IMR-90 (cell line): ENCODE measurements at regions not wholly inside any gene's neighbourhood (a gene's known extent, or its start where the extent isn't known, plus 50 kb on each side); places are given as distances from the start of the nearest gene placed in this dataset.

Source experiments
- ATAC-seq: fragments of 200-7000 bp; cut with Tn5 transposase; 2 replicates; pipeline ENCODE4 v1.9.1; 2020; ENCODE audit warnings: low read depth, mild to moderate bottlenecking, moderate library complexity
- BruUV-seq: library from RNA; stranded (reverse); fragments of 400-500 nt; replicated peaks from 2 replicates; lab custom pipeline; 2021; lab: Mats Ljungman, UMichigan
- CTCF ChIA-PET: fragments of 300-600 bp; formaldehyde crosslinking; extraction: SDS; loops from one replicate; lab custom pipeline; 2021; ENCODE audit warnings: antibody characterized with exemption; lab: Yijun Ruan, JAX
- POLR2A ChIA-PET: fragments of 300-600 bp; sonication (Branson Sonifier 250); formaldehyde crosslinking; loops from one replicate; lab custom pipeline; 2022; ENCODE audit warnings: antibody characterized with exemption; ENCODE audit not compliant: unreplicated experiment; lab: Charles Lee
- DNase-seq: peaks from one replicate; pipeline ENCODE4 v3.0.0; 2013
- H2AFZ ChIP-seq: replicated peaks from 2 replicates; pipeline ENCODE3; 2013; ENCODE audit warnings: low read length, mild to moderate bottlenecking; ENCODE audit not compliant: poor library complexity
- H2AK5ac ChIP-seq: 2 replicates; pipeline ENCODE4 v1.6.1; 2013; ENCODE audit warnings: low read depth, low read length, inconsistent platforms
- H2AK9ac ChIP-seq: replicated peaks from 2 replicates; pipeline ENCODE3; 2013; ENCODE audit warnings: mild to moderate bottlenecking, low read depth, low read length, moderate library complexity; ENCODE audit not compliant: poor library complexity
- H2BK120ac ChIP-seq: 2 replicates; pipeline ENCODE4 v1.6.1; 2013; ENCODE audit warnings: low read depth, low read length, inconsistent platforms
- H2BK15ac ChIP-seq: 3 replicates; pipeline ENCODE4 v1.6.1; 2013; ENCODE audit warnings: low read depth, low read length, inconsistent platforms
- H2BK20ac ChIP-seq: 2 replicates; pipeline ENCODE4 v1.6.1; 2013; ENCODE audit warnings: low read depth, mild to moderate bottlenecking, inconsistent platforms, low read length, moderate library complexity
- H2BK5ac ChIP-seq: 2 replicates; pipeline ENCODE4 v1.6.1; 2013; ENCODE audit warnings: mild to moderate bottlenecking, low read depth, low read length, inconsistent platforms; ENCODE audit not compliant: poor library complexity, severe bottlenecking
- H3K14ac ChIP-seq: replicated peaks from 2 replicates; pipeline ENCODE4 v1.6.1; 2013; ENCODE audit warnings: low read depth, low read length, inconsistent platforms
- H3K18ac ChIP-seq: 2 replicates; pipeline ENCODE4 v1.6.1; 2013; ENCODE audit warnings: low read depth, low read length, control low read depth
- H3K23ac ChIP-seq: 2 replicates; pipeline ENCODE4 v1.6.1; 2013; ENCODE audit warnings: low read depth, low read length, inconsistent platforms
- H3K27ac ChIP-seq: 2 replicates; pipeline ENCODE4 v1.5.1; 2013; ENCODE audit warnings: mild to moderate bottlenecking, control low read depth, low read length; ENCODE audit not compliant: insufficient read depth
- H3K27me3 ChIP-seq: 2 replicates; pipeline ENCODE4 v1.6.1; 2013; ENCODE audit warnings: low read length; ENCODE audit not compliant: control insufficient read depth, insufficient read depth
- H3K36me3 ChIP-seq: 2 replicates; pipeline ENCODE4 v1.6.1; 2013; ENCODE audit warnings: low read length, mixed read lengths; ENCODE audit not compliant: control insufficient read depth, insufficient read depth
- H3K4ac ChIP-seq: 2 replicates; pipeline ENCODE4 v1.6.1; 2013; ENCODE audit warnings: low read depth, low read length, inconsistent platforms
- H3K4me1 ChIP-seq: 2 replicates; pipeline ENCODE4 v1.6.1; 2013; ENCODE audit warnings: low read length, mixed read lengths; ENCODE audit not compliant: control insufficient read depth, insufficient read depth
- H3K4me2 ChIP-seq: 2 replicates; pipeline ENCODE4 v1.6.1; 2013; ENCODE audit warnings: low read depth, mild to moderate bottlenecking, control low read depth, low read length, moderate library complexity
- H3K4me3 ChIP-seq: 2 replicates; pipeline ENCODE4 v1.5.1; 2013; ENCODE audit warnings: low read depth, mild to moderate bottlenecking, control low read depth, low read length, moderate library complexity; ENCODE audit not compliant: insufficient read depth
- H3K56ac ChIP-seq: 2 replicates; pipeline ENCODE4 v1.6.1; 2013; ENCODE audit warnings: low read length, inconsistent platforms; ENCODE audit not compliant: insufficient read depth; ENCODE audit errors: extremely low read depth
- H3K79me1 ChIP-seq, 2 experiments: 2 replicates each; pipeline ENCODE4 v1.6.1; 2013; ENCODE audit warnings: low read length in 2 of 2, inconsistent platforms in 1 of 2, low read depth in 1 of 2
- H3K9ac ChIP-seq: 2 replicates; pipeline ENCODE4 v1.6.1; 2013; ENCODE audit warnings: low read depth, low read length, control low read depth
- H3K9me1 ChIP-seq: 2 replicates; pipeline ENCODE4 v1.6.1; 2013; ENCODE audit warnings: low read length, inconsistent platforms; ENCODE audit not compliant: insufficient read depth
- H3K9me3 ChIP-seq: 2 replicates; pipeline ENCODE4 v1.6.1; 2013; ENCODE audit warnings: low read length; ENCODE audit not compliant: control insufficient read depth, insufficient read depth
- H4K20me1 ChIP-seq: 2 replicates; pipeline ENCODE4 v1.6.1; 2013; ENCODE audit warnings: low read length, inconsistent platforms; ENCODE audit not compliant: insufficient read depth
- H4K5ac ChIP-seq: 2 replicates; pipeline ENCODE4 v1.6.1; 2013; ENCODE audit warnings: mild to moderate bottlenecking, low read depth, low read length, control low read depth
- H4K8ac ChIP-seq, 2 experiments: 2 replicates each; pipeline ENCODE4 v1.6.1; 2013; ENCODE audit warnings: low read depth in 2 of 2, low read length in 2 of 2, control low read depth in 1 of 2, inconsistent platforms in 1 of 2
- H4K91ac ChIP-seq: 2 replicates; pipeline ENCODE4 v1.6.1; 2013; ENCODE audit warnings: low read depth, low read length, inconsistent platforms; ENCODE audit not compliant: insufficient read depth
- BHLHE40 ChIP-seq: fragments of 150-350 bp; IDR thresholded peaks from 2 replicates; pipeline ENCODE4 v1.6.1; 2016; ENCODE audit warnings: mild to moderate bottlenecking, low read depth, low read length
- CEBPB ChIP-seq: IDR thresholded peaks from 2 replicates; pipeline ENCODE4 v1.6.1; 2012; ENCODE audit warnings: low read depth, low read length, improper control_type of control experiment
- CHD1 ChIP-seq: IDR thresholded peaks from 2 replicates; pipeline ENCODE4 v1.6.1; 2012; ENCODE audit warnings: low read depth, low read length, improper control_type of control experiment
- MAFK ChIP-seq: IDR thresholded peaks from 2 replicates; pipeline ENCODE4 v1.6.1; 2012; ENCODE audit warnings: low read depth, low read length, improper control_type of control experiment
- MAZ ChIP-seq: IDR thresholded peaks from 2 replicates; pipeline ENCODE4 v1.6.1; 2012; ENCODE audit warnings: low read depth, mild to moderate bottlenecking, low read length, improper control_type of control experiment, moderate library complexity, borderline replicate concordance
- NFE2L2 ChIP-seq: fragments of 150-350 bp; IDR thresholded peaks from 2 replicates; pipeline ENCODE4 v1.6.1; 2016; ENCODE audit warnings: low read depth, mild to moderate bottlenecking, low read length
- RAD21 ChIP-seq: IDR thresholded peaks from 2 replicates; pipeline ENCODE4 v1.6.1; 2012; ENCODE audit warnings: low read length, improper control_type of control experiment
- RFX5 ChIP-seq: IDR thresholded peaks from 2 replicates; pipeline ENCODE4 v1.8.0; 2012; ENCODE audit warnings: low read depth, mild to moderate bottlenecking, low read length, moderate library complexity
- WGBS, 2 experiments: methylation state at CpG; one replicate each; pipeline versions ENCODE4 v1.1.5 to v1.1.7; 2013; ENCODE audit warnings: missing lambda C conversion rate in 2 of 2; ENCODE audit not compliant: insufficient read length in 1 of 2; ENCODE audit errors: extremely low coverage in 2 of 2; 5-methylcytosine and 5-hydroxymethylcytosine counted together
- dilution Hi-C: fragments of 300-500 bp; cut with HindIII; formaldehyde crosslinking; loops from one replicate; pipeline ENCODE4 v1.14.3; 2018; ENCODE audit warnings: low sequenced_read_pairs; ENCODE audit not compliant: unreplicated experiment
- in situ Hi-C: fragments of 300-500 bp; cut with MboI; formaldehyde crosslinking; loops from 3 replicates; pipeline ENCODE4 v1.14.3; 2019; ENCODE audit warnings: low sequenced_read_pairs, inconsistent platforms, mixed read lengths
- intact Hi-C: fragments of 100-400 bp; cut with micrococcal nuclease; formaldehyde crosslinking; loops from 2 replicates; pipeline ENCODE4 v1.10.0; 2022
- TF ChIP-seq, protein P1 (sequence below): fragments of 150-350 bp; IDR thresholded peaks from 2 replicates; pipeline ENCODE4 v1.6.1; 2016; ENCODE audit warnings: low read depth, mild to moderate bottlenecking, low read length, moderate library complexity, borderline replicate concordance

DNA sequence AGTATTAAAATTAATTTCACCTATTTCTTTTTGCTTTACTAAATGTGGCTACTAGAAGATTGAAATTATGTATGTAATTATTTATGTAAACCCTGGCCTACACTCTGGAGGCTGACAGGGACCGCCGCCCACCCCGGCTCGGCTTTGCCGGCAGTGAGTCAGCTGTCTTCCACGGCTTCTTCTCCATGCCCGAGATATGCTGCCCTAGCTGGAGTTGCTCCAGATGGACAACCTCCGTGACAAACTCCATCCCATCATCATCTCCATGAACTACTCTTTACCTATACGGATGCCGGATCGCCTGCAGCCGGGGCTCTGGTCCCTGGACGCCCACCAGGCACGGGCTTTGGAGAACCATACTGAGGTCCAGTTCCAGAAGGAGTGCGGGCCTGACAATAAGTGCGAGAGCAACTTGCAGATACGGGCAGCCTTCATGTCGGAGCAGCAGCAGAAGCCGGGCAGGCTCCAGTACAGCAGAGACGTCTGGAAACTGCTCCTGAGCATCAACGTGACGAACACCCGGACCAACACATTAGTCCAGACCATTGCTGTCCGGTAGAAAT lies 86.9 kb upstream of the NID2 start:
- no peak overlapping the region for H3K4ac ChIP-seq
- H3K9me3 ChIP-seq, result no peaks in the 10 kb centered on the region
- H2AK9ac ChIP-seq, result no peak overlapping the region
- no peak overlapping the region for H4K5ac ChIP-seq
- H3K14ac ChIP-seq, result no peak overlapping the region
- H2AK5ac ChIP-seq, result no peak overlapping the region
- no peak overlapping the region for H3K4me3 ChIP-seq
- no peak overlapping the region for H3K9ac ChIP-seq
- ATAC-seq (no peak), DNase-seq (no peak)
- no peak overlapping the region for H3K27ac ChIP-seq
- no peaks in the 10 kb centered on the region for H3K4me1 ChIP-seq
- H3K9me1 ChIP-seq, result no peaks in the 10 kb centered on the region
- intact Hi-C loops (no loop called here), dilution Hi-C loops (no loop called here), in situ Hi-C loops (no loop called here)
- no peak overlapping the region for H2AFZ ChIP-seq
- H3K56ac ChIP-seq, result no peak overlapping the region
- CTCF ChIA-PET, result interaction anchor here (0.6 kb wide), 1 partner anchor 10 kb away, joined by 3 read pairs; no protein-coding TSS in a partner anchor
- no peaks in the 10 kb centered on the region for H3K79me1 ChIP-seq
- no TSS peak for BruUV-seq
- no peak overlapping the region for H2BK120ac ChIP-seq
- H2BK5ac ChIP-seq, result no peak overlapping the region
- H4K8ac ChIP-seq, result no peak overlapping the region
- no peak overlapping the region for H3K18ac ChIP-seq
- no peak overlapping the region for H4K91ac ChIP-seq
- no peaks in the 10 kb centered on the region for H3K36me3 ChIP-seq
- POLR2A ChIA-PET, result no interaction called here
- WGBS, 2 experiments, result 87% methylated on average over 23 of the region's 24 CpGs; no CpG with 5 or more reads in 1 of the 2 experiments
- no peaks in the 10 kb centered on the region for H4K20me1 ChIP-seq
- no peak overlapping the region for H2BK20ac ChIP-seq
- no peak overlapping the region for H3K23ac ChIP-seq
- TF ChIP-seq BHLHE40 (no peak), RAD21 (no peak), MAZ (no peak), CEBPB (no peak), MAFK (no peak), RFX5 (no peak), NFE2L2 (no peak), CHD1 (no peak)
- TF ChIP-seq, protein P1, sequence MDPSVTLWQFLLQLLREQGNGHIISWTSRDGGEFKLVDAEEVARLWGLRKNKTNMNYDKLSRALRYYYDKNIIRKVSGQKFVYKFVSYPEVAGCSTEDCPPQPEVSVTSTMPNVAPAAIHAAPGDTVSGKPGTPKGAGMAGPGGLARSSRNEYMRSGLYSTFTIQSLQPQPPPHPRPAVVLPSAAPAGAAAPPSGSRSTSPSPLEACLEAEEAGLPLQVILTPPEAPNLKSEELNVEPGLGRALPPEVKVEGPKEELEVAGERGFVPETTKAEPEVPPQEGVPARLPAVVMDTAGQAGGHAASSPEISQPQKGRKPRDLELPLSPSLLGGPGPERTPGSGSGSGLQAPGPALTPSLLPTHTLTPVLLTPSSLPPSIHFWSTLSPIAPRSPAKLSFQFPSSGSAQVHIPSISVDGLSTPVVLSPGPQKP, result no peak
- H3K4me2 ChIP-seq, result no peak overlapping the region
- peaks cover 15% of the 10 kb centered on the region for H3K27me3 ChIP-seq
- no peak overlapping the region for H2BK15ac ChIP-seq
